Kidney epithelial cell (primary cell): ENCODE measurements at regions not wholly inside any gene's neighbourhood (a gene's known extent, or its start where the extent isn't known, plus 50 kb on each side); places are given as distances from the start of the nearest gene placed in this dataset.

ENCODE experiments used
- DNase-seq: peaks from one replicate; pipeline ENCODE4 v3.0.0-alpha.2; 2010; ENCODE audit warnings: low read depth
- H3K27me3 ChIP-seq: 2 replicates; pipeline ENCODE4 v1.6.0; 2011; ENCODE audit warnings: low read length; ENCODE audit not compliant: control insufficient read depth, insufficient read depth
- H3K36me3 ChIP-seq: 2 replicates; pipeline ENCODE4 v1.5.1; 2011; ENCODE audit warnings: low read length; ENCODE audit not compliant: control insufficient read depth, insufficient read depth
- H3K4me3 ChIP-seq: 2 replicates; pipeline ENCODE4 v1.5.1; 2011; ENCODE audit warnings: low read depth, mild to moderate bottlenecking, control low read depth, low read length
- TF ChIP-seq, protein P1 (sequence below): IDR thresholded peaks from 2 replicates; pipeline ENCODE4 v1.5.1; 2011; ENCODE audit warnings: mild to moderate bottlenecking, moderate library complexity, low read length, control low read depth, inconsistent platforms; ENCODE audit not compliant: insufficient read depth, poor library complexity, severe bottlenecking

GRCh38 chr10:118454211-118454610 lies 112.1 kb upstream of the FAM204A start:
- DNase-seq = no peak
- H3K4me3 ChIP-seq = no peak overlapping the region
- no peaks in the 10 kb centered on the region for H3K36me3 ChIP-seq
- TF ChIP-seq, protein P1, sequence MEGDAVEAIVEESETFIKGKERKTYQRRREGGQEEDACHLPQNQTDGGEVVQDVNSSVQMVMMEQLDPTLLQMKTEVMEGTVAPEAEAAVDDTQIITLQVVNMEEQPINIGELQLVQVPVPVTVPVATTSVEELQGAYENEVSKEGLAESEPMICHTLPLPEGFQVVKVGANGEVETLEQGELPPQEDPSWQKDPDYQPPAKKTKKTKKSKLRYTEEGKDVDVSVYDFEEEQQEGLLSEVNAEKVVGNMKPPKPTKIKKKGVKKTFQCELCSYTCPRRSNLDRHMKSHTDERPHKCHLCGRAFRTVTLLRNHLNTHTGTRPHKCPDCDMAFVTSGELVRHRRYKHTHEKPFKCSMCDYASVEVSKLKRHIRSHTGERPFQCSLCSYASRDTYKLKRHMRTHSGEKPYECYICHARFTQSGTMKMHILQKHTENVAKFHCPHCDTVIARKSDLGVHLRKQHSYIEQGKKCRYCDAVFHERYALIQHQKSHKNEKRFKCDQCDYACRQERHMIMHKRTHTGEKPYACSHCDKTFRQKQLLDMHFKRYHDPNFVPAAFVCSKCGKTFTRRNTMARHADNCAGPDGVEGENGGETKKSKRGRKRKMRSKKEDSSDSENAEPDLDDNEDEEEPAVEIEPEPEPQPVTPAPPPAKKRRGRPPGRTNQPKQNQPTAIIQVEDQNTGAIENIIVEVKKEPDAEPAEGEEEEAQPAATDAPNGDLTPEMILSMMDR = no peak
- H3K27me3 ChIP-seq = no peaks in the 10 kb centered on the region

DNA sequence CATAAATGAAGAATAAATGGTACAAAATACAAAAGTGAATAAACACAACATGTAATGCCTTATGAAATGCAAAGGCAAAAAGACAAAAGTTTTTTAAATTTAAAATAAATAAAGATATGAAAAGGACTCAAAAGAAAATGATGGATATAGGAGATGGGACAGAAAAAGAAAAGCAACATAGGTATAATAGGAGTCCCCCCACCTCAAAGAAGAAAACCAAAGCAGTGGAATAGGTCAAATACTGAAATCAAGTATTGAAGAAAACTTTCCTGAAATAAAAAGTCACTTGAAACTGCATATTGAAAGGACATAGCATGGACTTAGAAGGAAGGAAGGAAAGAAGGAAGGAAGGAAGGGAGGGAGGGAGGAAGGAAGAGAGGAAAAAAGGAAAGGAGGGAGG lies 110.0 kb upstream of the FAM204A start:
- Histone ChIP-seq H3K27me3 (no peaks in the 10 kb centered on the region), H3K4me3 (no peak overlapping the region), H3K36me3 (no peaks in the 10 kb centered on the region)
- no peak for DNase-seq
- TF ChIP-seq, protein P1 = no peak

GRCh38 chr10:118449521-118449920 lies 107.4 kb upstream of the FAM204A start:
- no peaks in the 10 kb centered on the region for H3K27me3 ChIP-seq

GRCh38 chr10:118448744-118449143 lies 106.6 kb upstream of the FAM204A start:
- no peak for DNase-seq
- Histone ChIP-seq H3K27me3 (no peaks in the 10 kb centered on the region), H3K4me3 (no peak overlapping the region), H3K36me3 (no peaks in the 10 kb centered on the region)
- TF ChIP-seq, protein P1 = no peak

More at GRCh38 chr10:118449521-118449920, 107.4 kb upstream of the FAM204A start:
- TF ChIP-seq, protein P1 = no peak
- H3K4me3 ChIP-seq = no peak overlapping the region
- no peak for DNase-seq
- H3K36me3 ChIP-seq = no peaks in the 10 kb centered on the region

DNA sequence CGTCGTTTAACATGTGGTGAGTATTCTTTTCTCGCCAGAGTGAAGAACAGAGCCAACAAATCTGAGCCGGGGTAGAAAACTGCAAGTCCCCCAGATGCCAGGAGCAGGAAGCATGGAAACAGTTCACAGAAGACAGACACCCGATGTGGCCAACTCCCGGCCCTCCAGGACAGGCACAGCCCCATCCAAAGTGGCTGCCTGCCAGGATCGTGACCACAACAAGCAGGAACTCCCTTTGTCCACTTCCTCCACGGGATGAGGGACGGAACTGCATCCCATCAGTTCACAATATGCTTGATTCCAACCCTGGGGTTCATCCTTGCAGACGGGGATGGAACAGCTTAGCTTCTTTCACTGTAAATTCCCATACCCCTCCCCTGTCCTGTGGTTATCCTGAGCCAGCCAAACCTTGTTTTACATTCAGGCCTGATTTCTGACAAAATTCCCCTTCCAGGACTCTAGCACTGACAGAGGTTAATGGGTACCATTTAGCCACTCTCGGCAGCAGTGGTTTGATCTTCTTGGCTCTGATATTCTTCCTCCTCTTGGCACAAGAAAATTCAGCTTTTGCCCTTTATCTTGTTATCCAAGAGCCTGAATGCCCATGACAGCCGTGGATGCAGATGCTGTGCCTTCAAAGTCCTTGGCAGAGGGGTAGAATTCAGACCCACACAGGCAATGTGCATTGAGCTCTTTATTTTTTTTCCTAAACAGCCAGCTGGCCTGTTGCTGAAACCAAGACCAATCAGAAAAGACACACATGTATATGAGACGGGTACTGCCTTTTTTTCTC lies 105.5 kb upstream of the FAM204A start:
- no peaks in the 10 kb centered on the region for H3K36me3 ChIP-seq
- no peak overlapping the region for H3K4me3 ChIP-seq
- H3K27me3 ChIP-seq = no peaks in the 10 kb centered on the region
- no peak for DNase-seq
- TF ChIP-seq, protein P1 = no peak

DNA sequence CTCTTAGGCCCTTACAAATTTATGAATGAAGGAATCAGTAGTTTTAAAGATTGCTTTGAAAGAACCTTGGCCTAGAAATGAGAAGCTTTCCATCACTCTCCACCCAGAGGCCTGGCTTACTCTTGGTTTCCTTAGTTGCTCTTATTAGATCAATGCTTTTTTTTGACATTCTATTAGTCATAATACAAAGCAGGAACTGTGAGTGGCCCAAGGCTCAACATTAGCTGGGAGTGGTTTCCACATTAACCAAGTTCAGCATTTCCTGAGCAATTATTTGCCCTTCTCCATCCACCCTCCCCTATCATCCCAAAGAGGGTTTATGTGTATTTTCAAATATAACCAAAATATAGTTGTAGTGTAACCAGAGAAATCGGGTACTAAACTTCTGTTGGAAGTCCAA lies 103.4 kb upstream of the FAM204A start:
- DNase-seq = no peak
- H3K36me3 ChIP-seq = no peaks in the 10 kb centered on the region
- no peaks in the 10 kb centered on the region for H3K27me3 ChIP-seq
- no peak overlapping the region for H3K4me3 ChIP-seq
- TF ChIP-seq, protein P1 = no peak
